ENCODE measurements at regions not wholly inside any gene's neighbourhood (a gene's known extent, or its start where the extent isn't known, plus 50 kb on each side); places are given as distances from the start of the nearest gene placed in this dataset.

GRCh38 chr5:27328480-27328879, 290.1 kb upstream of the CDH9 start:
- TF ChIP-seq, protein P1, sequence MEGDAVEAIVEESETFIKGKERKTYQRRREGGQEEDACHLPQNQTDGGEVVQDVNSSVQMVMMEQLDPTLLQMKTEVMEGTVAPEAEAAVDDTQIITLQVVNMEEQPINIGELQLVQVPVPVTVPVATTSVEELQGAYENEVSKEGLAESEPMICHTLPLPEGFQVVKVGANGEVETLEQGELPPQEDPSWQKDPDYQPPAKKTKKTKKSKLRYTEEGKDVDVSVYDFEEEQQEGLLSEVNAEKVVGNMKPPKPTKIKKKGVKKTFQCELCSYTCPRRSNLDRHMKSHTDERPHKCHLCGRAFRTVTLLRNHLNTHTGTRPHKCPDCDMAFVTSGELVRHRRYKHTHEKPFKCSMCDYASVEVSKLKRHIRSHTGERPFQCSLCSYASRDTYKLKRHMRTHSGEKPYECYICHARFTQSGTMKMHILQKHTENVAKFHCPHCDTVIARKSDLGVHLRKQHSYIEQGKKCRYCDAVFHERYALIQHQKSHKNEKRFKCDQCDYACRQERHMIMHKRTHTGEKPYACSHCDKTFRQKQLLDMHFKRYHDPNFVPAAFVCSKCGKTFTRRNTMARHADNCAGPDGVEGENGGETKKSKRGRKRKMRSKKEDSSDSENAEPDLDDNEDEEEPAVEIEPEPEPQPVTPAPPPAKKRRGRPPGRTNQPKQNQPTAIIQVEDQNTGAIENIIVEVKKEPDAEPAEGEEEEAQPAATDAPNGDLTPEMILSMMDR (IDR thresholded peaks at IDR 0.05), result no peak

GRCh38 chr5:27325513-27325912, 287.1 kb upstream of the CDH9 start:
- Histone ChIP-seq H3K4me1 (no peaks in the 10 kb centered on the region), H3K4me3 (no peak overlapping the region), H3K27ac (no peak overlapping the region), H3K36me3 (no peaks in the 10 kb centered on the region), H3K27me3 (no peaks in the 10 kb centered on the region), H3K9me3 (no peaks in the 10 kb centered on the region)
- no peak for DNase-seq (ENCODE audit: low spot score)
- TF ChIP-seq, protein P1 (IDR thresholded peaks at IDR 0.05), result no peak

More at GRCh38 chr5:27328480-27328879, 290.1 kb upstream of the CDH9 start:
- no peak for DNase-seq (ENCODE audit: low spot score)
- Histone ChIP-seq H3K36me3 (no peaks in the 10 kb centered on the region), H3K27ac (no peak overlapping the region), H3K4me1 (no peaks in the 10 kb centered on the region), H3K9me3 (no peaks in the 10 kb centered on the region), H3K27me3 (no peaks in the 10 kb centered on the region), H3K4me3 (no peak overlapping the region)

DNA sequence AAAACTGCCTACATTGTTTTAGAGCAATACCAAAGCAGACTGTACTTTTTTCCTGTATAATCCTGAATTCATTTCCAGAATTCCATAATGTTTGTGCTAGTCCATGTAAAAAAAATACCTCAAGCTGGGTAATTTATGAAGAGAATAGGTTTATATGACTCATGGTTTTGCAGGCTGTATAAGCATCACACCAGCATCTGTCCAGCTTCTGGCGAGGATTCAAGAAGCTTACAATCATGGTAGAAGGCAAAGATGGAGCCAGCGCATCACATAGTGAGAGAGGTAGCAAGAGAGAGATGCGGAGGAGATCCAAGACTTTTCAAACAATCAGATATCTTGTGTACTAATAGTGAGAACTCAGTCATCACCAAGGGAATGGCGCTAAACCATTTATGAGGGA, 280.3 kb upstream of the CDH9 start:
- Histone ChIP-seq H3K9me3 (no peaks in the 10 kb centered on the region), H3K27ac (no peak overlapping the region), H3K4me1 (no peaks in the 10 kb centered on the region), H3K4me3 (no peak overlapping the region), H3K36me3 (no peaks in the 10 kb centered on the region), H3K27me3 (no peaks in the 10 kb centered on the region)
- TF ChIP-seq, protein P1 (IDR thresholded peaks at IDR 0.05), result no peak
- no peak for DNase-seq (ENCODE audit: low spot score)

GRCh38 chr5:27316271-27316650, 277.9 kb upstream of the CDH9 start:
- TF ChIP-seq, protein P1 (IDR thresholded peaks at IDR 0.05), result no peak

GRCh38 chr5:27315363-27316270, 277.2 kb upstream of the CDH9 start:
- Histone ChIP-seq H3K27ac (no peak overlapping the region), H3K27me3 (no peaks in the 10 kb centered on the region), H3K36me3 (no peaks in the 10 kb centered on the region), H3K4me3 (no peak overlapping the region), H3K9me3 (no peaks in the 10 kb centered on the region), H3K4me1 (no peaks in the 10 kb centered on the region)
- TF ChIP-seq, protein P1 (IDR thresholded peaks at IDR 0.05), result no peak
- DNase-seq (ENCODE audit: low spot score), result no peak

More at GRCh38 chr5:27316271-27316650, 277.9 kb upstream of the CDH9 start:
- H3K4me1 ChIP-seq, result no peaks in the 10 kb centered on the region
- no peaks in the 10 kb centered on the region for H3K36me3 ChIP-seq
- H3K4me3 ChIP-seq, result no peak overlapping the region
- no peaks in the 10 kb centered on the region for H3K9me3 ChIP-seq
- no peak for DNase-seq (ENCODE audit: low spot score)
- no peak overlapping the region for H3K27ac ChIP-seq
- no peaks in the 10 kb centered on the region for H3K27me3 ChIP-seq
